NCI-H748 (cell line): ENCODE measurements at regions not wholly inside any gene's neighbourhood (a gene's known extent, or its start where the extent isn't known, plus 50 kb on each side); places are given as distances from the start of the nearest gene placed in this dataset.

Experiments
- DNase-seq: peaks from one replicate; lab custom pipeline; 2025; ENCODE audit not compliant: unreplicated experiment; lab: John Stamatoyannopoulos, UW

GRCh38 chr16:11401161-11402050, 56.1 kb downstream of the RMI2 start:
- peak; percentile 9 for DNase-seq

- DNase-seq: no peak
These were observed 56.9 kb downstream of the RMI2 start for GRCh38 chr16:11402051-11402744.

- no peak for DNase-seq
These were observed 57.7 kb downstream of the RMI2 start for GRCh38 chr16:11402745-11403533.

GRCh38 chr16:11403534-11403795, 58.2 kb downstream of the RMI2 start:
- no peak for DNase-seq

GRCh38 chr16:11403920-11404319, 58.7 kb downstream of the RMI2 start:
- DNase-seq: no peak

GRCh38 chr16:11404603-11405002, 59.3 kb downstream of the RMI2 start:
- DNase-seq: no peak

DNA sequence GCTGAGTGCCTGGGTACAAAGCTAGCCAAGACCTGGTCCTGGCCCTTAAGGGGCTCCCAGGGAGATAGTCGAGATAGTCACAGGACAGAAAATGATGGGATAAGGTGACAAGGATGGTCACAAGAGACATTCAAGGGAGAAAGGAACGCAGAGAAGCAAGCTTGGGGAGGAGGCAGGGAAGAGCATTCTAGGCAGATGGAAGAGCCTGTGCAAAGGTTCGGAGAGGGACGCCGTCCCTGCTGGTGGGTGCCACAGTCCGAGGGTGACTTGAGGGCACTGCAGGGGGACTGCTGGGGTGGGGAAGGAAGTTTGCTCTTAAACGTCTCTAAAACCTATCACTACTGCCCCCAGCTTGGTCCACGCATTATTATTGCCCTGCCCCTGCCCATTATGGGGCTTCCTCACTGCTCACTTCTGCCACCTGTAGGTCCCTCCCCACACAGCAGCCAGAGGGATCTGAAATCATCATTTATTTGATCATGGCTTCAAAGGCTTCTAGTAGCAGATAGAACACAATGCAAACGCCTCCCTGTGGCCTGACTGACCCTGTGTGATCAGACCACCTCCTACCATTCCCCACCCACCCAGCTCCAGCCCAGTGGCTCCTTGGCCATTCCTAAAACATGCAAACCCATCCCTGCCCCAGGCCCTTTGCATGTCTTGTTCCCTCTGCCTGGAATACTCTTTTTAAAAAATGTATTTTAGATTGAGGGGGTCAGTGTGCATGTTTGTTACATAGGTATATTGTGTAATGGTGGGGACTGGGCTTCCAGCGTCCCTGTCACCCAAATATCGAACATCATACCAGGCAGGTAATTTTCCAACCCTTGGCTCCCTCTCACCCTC, 60.3 kb downstream of the RMI2 start:
- peak; percentile 44 for DNase-seq

GRCh38 chr16:11406177-11406560, 60.9 kb downstream of the RMI2 start:
- no peak for DNase-seq

- peak; percentile 55 for DNase-seq
These were observed 62.1 kb downstream of the RMI2 start for GRCh38 chr16:11407047-11407982.

DNA sequence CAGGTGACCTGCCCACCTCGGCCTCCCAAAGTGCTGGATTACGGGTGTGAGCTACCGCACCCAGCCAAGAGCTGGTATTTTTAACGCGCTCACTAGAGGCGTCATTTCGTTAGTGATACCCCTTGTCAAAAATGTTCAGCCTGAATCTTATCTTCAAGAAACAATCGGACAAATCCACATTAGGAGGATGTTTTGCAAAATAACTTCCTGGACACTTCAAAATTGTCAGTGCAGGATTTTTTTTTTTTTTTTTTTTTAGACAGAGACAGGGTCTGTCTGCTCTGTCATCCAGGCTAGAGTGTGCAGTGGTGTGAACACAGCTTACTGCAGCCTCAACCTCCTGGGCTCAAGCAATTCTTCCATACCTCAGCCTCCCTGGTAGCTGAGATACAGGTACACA, 63.0 kb downstream of the RMI2 start:
- DNase-seq: no peak

GRCh38 chr16:11409398-11409797, 64.1 kb downstream of the RMI2 start:
- DNase-seq: no peak

DNA sequence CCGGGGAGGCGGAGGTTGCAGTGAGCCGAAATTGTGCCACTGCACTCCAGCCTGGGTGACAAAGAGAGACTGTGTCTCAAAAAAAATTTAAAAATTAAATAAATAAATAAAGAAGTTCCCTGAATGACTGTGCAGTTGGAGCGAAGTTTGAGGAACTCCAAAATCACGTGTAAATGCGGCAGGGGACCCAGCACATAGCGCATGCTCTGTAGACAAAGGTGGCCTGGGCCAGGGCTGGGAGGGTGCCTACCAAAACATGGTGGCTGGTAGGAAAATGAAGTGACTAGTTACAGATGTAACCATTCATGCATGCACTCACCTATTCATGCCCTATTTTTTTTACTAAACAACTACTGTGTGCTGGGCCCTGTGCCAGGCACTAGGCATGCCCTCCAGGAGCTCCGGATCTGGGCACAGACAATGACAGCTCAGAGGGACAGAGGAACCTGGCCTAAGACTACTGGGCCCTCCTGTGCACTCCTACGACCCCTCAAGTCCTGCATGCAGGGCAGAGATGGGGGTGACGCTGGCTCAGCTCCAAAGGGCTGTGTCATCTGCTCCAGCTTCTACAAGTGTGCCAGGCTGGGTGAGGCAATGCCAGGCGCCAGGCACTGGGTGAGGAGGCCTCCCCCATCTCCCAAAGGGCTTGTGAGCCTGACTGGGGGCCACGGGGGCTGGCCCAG, 65.3 kb downstream of the RMI2 start:
- no peak for DNase-seq

DNA sequence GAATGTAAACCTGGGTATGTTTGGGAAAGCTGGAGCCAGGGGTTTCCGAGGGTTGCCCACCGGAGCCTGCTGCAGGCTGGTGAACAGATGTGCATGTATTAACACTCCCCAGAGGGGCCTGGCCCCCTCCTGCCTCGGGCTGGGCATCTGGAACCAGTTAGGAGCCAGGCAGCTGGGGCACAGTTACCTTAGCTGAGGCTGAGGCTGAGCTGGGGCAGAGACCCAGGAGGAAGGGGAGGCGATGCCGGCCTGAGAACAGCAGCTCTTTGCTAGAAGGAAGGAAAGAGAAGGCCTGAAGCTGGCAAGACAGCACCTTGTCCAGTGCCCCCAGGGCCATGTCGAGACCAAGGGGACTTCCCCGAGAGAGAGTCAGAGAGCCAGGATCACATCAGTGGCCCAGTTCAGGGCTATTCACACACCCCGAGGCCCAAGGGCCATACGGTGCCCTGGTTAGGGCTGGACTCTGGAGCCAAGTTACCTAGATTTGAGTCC, 65.8 kb downstream of the RMI2 start:
- no peak for DNase-seq

DNA sequence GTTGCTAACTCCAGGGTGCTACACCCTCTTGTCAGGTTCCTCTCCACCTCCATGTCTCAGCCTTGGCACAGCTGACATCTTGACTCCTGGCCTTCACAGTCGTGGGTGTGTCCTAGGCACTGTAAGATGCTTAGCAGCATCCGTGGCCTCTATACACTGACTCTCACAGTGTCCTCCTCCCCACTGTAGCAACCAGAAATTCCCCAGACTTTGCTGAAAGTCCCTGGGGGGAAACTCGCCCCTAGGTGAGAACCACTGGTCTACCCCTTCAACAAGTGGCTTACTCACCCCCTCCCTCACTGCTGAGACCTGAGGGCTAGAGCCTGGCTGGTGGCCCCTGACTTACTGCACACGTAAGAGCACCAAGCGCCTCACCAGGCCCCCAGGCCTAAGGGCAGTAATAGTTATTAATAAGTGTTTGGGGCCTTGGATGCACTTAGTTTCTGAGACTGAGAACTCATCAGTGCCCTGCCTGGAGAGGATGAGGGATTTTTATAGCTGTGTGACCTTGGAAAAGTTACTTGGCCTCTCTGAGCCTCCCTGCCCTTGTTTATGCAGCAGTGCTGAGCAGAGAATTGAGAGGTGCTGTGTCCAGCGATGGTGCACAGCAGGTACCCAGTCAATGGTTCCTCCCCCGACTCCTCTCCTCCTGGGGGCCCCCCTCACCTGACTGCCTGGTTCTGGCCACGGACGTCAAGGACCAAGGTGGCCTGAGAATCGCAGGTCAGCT, 67.1 kb downstream of the RMI2 start:
- DNase-seq: no peak

DNA sequence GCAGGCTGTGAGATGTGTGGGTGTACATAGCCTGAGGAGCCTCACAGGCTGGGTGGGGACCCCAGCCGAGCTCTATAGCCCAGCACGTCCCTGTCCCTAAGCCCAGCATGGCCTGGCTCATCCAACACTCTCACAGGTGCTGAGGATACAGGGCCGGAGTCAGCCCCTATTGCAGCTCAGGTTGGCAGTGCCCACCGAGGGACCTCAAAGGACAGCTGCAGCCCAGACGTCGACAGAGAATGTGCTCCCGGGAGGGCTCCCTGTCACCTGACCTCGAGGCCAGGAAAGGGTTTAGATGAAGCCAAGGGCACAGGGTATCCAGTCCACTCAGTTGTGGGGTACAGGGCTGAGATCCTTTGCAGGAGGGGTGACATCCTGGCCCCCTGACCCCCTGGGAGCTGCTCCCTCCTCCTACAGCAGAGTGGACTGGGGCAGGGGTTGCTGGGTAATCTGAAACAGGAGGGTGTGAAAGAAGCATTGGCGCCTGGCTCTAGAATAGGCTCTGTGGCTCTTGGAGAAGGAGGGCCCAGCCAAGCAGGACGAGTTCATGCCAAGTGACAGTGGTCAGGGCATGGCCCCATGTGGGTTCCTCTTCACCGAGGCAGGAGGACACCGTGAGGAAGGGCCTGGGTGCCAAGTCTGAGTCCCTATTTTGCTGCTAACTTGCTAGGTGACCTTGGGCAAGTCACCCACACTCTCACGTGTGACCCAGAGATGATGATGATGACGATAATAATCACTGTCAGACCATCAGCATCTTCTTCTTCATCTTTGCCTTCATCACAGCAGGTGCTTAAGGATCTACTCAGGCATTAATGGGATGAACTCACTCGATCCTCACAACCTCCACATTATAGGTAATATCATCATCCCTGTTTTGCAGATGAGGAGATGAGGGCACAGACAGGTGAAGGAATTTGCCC, 68.0 kb downstream of the RMI2 start:
- DNase-seq: no peak

- DNase-seq: no peak
These were observed 68.8 kb downstream of the RMI2 start for GRCh38 chr16:11413907-11414595.
